GM12864 (cell line): ENCODE measurements at regions not wholly inside any gene's neighbourhood (a gene's known extent, or its start where the extent isn't known, plus 50 kb on each side); places are given as distances from the start of the nearest gene placed in this dataset.

Source experiments
- DNase-seq: peaks from one replicate; pipeline ENCODE4 v3.0.0-alpha.2; 2011; ENCODE audit warnings: low read depth
- H3K4me3 ChIP-seq: 2 replicates; pipeline ENCODE4 v1.5.1; 2011; ENCODE audit warnings: mild to moderate bottlenecking, low read depth, low read length, control low read depth
- TF ChIP-seq, protein P1 (sequence below): IDR thresholded peaks from 2 replicates; pipeline ENCODE4 v1.5.1; 2011; ENCODE audit warnings: low read depth, mild to moderate bottlenecking, moderate library complexity, low read length, control low read depth, inconsistent platforms; ENCODE audit errors: missing control alignments

DNA sequence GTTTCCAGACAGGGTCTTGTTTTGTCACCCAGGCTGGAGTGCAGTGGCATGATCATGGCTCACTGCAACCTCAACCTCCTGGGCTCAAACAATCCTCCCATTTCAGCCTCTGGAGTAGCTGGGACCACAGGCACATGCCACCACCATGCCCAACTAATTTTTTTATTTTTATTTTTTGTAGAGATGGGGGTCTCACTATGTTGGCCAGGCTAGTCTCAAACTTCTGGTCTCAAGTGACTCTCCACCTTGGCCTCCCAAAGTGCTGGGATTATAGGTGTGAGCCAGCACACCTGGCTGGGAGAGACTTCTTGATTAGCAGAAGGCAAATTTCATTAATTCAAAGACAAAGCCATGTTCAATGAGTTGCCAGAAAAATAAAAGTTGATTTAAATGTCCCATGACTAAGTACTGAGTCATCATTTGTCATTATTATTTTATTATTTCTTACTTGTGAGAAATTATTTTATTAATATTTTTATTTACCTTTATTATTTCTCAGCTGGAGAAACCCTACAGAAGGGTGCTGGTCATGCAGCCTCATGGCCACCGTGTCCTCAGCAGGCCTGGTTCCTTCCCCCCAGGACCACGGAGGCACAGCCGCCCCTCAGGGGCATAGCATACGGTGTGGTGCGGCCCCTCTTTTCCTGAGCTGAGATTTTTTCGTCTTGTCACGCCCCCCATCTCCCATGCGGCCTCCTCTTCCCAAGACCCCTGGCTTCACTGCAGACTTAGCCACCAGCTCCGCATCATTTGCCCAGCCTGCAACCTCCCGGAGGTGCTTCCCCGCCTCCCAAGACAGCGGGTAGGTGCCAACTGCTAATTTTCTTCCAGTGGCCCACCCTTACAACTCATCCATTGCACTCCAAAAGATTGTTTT lies 55.3 kb upstream of the SIM2 start:
- no peak for DNase-seq
- TF ChIP-seq, protein P1, sequence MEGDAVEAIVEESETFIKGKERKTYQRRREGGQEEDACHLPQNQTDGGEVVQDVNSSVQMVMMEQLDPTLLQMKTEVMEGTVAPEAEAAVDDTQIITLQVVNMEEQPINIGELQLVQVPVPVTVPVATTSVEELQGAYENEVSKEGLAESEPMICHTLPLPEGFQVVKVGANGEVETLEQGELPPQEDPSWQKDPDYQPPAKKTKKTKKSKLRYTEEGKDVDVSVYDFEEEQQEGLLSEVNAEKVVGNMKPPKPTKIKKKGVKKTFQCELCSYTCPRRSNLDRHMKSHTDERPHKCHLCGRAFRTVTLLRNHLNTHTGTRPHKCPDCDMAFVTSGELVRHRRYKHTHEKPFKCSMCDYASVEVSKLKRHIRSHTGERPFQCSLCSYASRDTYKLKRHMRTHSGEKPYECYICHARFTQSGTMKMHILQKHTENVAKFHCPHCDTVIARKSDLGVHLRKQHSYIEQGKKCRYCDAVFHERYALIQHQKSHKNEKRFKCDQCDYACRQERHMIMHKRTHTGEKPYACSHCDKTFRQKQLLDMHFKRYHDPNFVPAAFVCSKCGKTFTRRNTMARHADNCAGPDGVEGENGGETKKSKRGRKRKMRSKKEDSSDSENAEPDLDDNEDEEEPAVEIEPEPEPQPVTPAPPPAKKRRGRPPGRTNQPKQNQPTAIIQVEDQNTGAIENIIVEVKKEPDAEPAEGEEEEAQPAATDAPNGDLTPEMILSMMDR, result no peak
- no peak overlapping the region for H3K4me3 ChIP-seq

- H3K4me3 ChIP-seq, result no peak overlapping the region
- TF ChIP-seq, protein P1, result no peak
- DNase-seq, result no peak
Measured at GRCh38 chr21:36646011-36646410, 52.9 kb upstream of the SIM2 start.

DNA sequence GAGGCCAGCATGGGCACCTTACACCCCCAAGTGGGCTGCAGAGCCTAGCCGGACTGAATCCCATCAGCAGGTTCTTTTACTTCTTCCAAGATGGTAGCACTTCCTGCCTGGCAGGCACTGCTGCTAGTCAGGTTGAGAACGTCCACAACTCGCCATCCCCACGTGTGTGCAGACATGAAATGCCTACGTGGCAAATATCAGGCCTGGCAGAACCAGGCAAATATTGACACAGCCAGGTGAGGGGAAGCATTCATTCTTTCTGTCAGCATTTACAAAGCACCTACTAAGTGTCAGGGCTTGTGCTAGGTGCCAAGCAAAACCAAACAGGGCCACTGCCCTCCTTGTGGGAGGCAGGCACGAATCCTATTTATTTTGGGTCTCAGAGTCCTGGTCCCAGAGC lies 52.3 kb upstream of the SIM2 start:
- TF ChIP-seq, protein P1, result no peak
- DNase-seq, result no peak
- H3K4me3 ChIP-seq, result no peak overlapping the region

DNA sequence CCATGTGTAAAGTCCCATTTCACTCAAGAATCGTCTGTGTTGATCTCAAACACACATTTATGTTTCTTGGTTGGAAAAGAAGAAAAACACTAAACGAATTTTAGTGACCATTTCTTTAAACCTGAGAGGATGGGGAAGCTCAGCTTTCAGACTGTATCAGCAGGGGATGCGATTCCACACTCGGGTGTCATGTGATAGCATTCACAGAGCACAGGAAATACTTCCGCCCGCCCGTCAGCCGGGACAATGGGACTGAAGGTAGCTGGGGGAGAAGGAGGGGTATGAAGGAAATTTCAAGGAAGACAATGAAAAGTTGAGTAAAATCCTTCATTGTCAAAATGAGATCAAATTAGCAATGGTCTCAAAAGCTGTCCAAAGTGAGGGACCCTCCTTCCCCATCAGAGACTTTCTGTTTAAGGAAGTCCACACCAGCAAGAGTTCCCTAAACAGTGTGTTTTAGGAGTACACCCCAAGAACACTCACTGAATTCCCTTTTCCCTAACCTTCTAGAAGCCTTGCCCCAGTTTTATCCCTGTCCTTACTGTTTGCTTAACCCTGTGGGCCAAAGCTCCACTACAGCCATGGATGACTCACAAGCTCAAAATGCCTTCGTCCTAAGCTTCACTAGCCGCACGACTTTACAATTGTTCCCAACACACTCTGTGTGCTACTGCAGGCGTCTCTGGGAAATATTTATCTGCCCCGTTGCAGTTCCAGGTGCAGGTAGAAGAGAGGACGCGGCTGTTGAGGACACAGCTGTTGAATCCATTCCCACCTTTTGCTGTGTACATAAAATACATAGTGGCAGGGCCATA lies 51.4 kb upstream of the SIM2 start:
- TF ChIP-seq, protein P1, result no peak
- no peak for DNase-seq

More for the DNA sequence above, 51.4 kb upstream of the SIM2 start:
- no peak overlapping the region for H3K4me3 ChIP-seq
